NCI-H82 treated with DMSO at 0.1 percent for 48 hours (cell line): ENCODE measurements at regions not wholly inside any gene's neighbourhood (a gene's known extent, or its start where the extent isn't known, plus 50 kb on each side); places are given as distances from the start of the nearest gene placed in this dataset.

Source experiments
- DNase-seq: peaks from one replicate; lab custom pipeline; 2025; ENCODE audit not compliant: unreplicated experiment; lab: John Stamatoyannopoulos, UW

- peak; percentile 25 for DNase-seq
Observed at GRCh38 chr4:20629186-20630106, 70.8 kb upstream of the PACRGL start.

- DNase-seq, result no peak
Observed at GRCh38 chr4:20638825-20639224, 61.4 kb upstream of the PACRGL start.

GRCh38 chr4:20639346-20639745 lies 60.9 kb upstream of the PACRGL start:
- no peak for DNase-seq

GRCh38 chr4:20640989-20641388 lies 59.3 kb upstream of the PACRGL start:
- DNase-seq, result no peak

- no peak for DNase-seq
Observed at GRCh38 chr4:20641976-20642375, 58.3 kb upstream of the PACRGL start.

- DNase-seq, result no peak
Observed at GRCh38 chr4:20643631-20644030, 56.6 kb upstream of the PACRGL start.

GRCh38 chr4:20645236-20645635 lies 55.0 kb upstream of the PACRGL start:
- no peak for DNase-seq

- DNase-seq, result no peak
Observed at GRCh38 chr4:20646287-20646686, 54.0 kb upstream of the PACRGL start.
